EL (cell line): ENCODE measurements at regions not wholly inside any gene's neighbourhood (a gene's known extent, or its start where the extent isn't known, plus 50 kb on each side); places are given as distances from the start of the nearest gene placed in this dataset.
"Not testable (repeated sequence)": the region's sequence is repeated elsewhere in the genome, so short reads cannot be mapped to it uniquely, and the experiment has no call there.

Experiments
- DNase-seq: peaks from one replicate; pipeline ENCODE4 v3.0.0-alpha.2; 2016

- DNase-seq, result no peak
Observed at GRCh38 chr22:22810471-22810870, 77.1 kb upstream of the IGLL5 start.

GRCh38 chr22:22811016-22812009, 76.3 kb upstream of the IGLL5 start:
- no peak for DNase-seq

- DNase-seq, result no peak
Observed at GRCh38 chr22:22812031-22812905, 75.3 kb upstream of the IGLL5 start.

GRCh38 chr22:22813126-22814075, 74.2 kb upstream of the IGLL5 start:
- no peak for DNase-seq

- DNase-seq, result no peak
Observed at GRCh38 chr22:22814666-22815396, 72.8 kb upstream of the IGLL5 start.

GRCh38 chr22:22815397-22816170, 72.0 kb upstream of the IGLL5 start:
- DNase-seq, result no peak

- no peak for DNase-seq
Observed at GRCh38 chr22:22816171-22816514, 71.5 kb upstream of the IGLL5 start.

GRCh38 chr22:22816766-22817410, 70.7 kb upstream of the IGLL5 start:
- no peak for DNase-seq

GRCh38 chr22:22817468-22818201, 70.0 kb upstream of the IGLL5 start:
- DNase-seq, result no peak

- no peak for DNase-seq
Observed at GRCh38 chr22:22818202-22818538, 69.4 kb upstream of the IGLL5 start.

GRCh38 chr22:22818861-22819855, 68.5 kb upstream of the IGLL5 start:
- DNase-seq, result no peak

- DNase-seq, result no peak
Observed at GRCh38 chr22:22820076-22820475, 67.5 kb upstream of the IGLL5 start.

- no peak for DNase-seq
Observed at GRCh38 chr22:22820626-22821025, 67.0 kb upstream of the IGLL5 start.

- no peak for DNase-seq
Observed at GRCh38 chr22:22821340-22821739, 66.3 kb upstream of the IGLL5 start.

GRCh38 chr22:22822106-22822505, 65.5 kb upstream of the IGLL5 start:
- no peak for DNase-seq

- not testable (repeated sequence) for DNase-seq
Observed at GRCh38 chr22:22822553-22822952, 65.1 kb upstream of the IGLL5 start.

GRCh38 chr22:22823131-22823810, 64.3 kb upstream of the IGLL5 start:
- no peak for DNase-seq
